ENCODE measurements at regions not wholly inside any gene's neighbourhood (a gene's known extent, or its start where the extent isn't known, plus 50 kb on each side); places are given as distances from the start of the nearest gene placed in this dataset.

- TF ChIP-seq, protein P1, sequence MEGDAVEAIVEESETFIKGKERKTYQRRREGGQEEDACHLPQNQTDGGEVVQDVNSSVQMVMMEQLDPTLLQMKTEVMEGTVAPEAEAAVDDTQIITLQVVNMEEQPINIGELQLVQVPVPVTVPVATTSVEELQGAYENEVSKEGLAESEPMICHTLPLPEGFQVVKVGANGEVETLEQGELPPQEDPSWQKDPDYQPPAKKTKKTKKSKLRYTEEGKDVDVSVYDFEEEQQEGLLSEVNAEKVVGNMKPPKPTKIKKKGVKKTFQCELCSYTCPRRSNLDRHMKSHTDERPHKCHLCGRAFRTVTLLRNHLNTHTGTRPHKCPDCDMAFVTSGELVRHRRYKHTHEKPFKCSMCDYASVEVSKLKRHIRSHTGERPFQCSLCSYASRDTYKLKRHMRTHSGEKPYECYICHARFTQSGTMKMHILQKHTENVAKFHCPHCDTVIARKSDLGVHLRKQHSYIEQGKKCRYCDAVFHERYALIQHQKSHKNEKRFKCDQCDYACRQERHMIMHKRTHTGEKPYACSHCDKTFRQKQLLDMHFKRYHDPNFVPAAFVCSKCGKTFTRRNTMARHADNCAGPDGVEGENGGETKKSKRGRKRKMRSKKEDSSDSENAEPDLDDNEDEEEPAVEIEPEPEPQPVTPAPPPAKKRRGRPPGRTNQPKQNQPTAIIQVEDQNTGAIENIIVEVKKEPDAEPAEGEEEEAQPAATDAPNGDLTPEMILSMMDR (conservative IDR thresholded peaks at IDR 0.05): no peak
- TF ChIP-seq ZFX (IDR thresholded peaks at IDR 0.05): no peak
These were observed 108.3 kb downstream of the CHST1 start for GRCh38 chr11:45556851-45557707.

Measured in C4-2B (cell line).